SK-N-SH (cell line): ENCODE measurements at regions not wholly inside any gene's neighbourhood (a gene's known extent, or its start where the extent isn't known, plus 50 kb on each side); places are given as distances from the start of the nearest gene placed in this dataset.

Experiments used
- EP300 ChIP-seq, 2 experiments: IDR thresholded peaks; 2 replicates each; pipeline versions ENCODE4 v1.4.0 to v1.6.1; 2012; ENCODE audit warnings: borderline replicate concordance in 1 of 2, low read depth in 1 of 2, low read length in 1 of 2
- FOXJ3 ChIP-seq: sonication (generic); formaldehyde crosslinking; IDR thresholded peaks from 2 replicates; pipeline ENCODE4 v1.5.1; 2020; ENCODE audit warnings: mild to moderate bottlenecking, missing genetic modification reagents
- JUND ChIP-seq: IDR thresholded peaks from 2 replicates; pipeline ENCODE4 v1.4.0; 2012
- NRF1 ChIP-seq: IDR thresholded peaks from 2 replicates; pipeline ENCODE4 v1.6.1; 2012; ENCODE audit warnings: low read depth, mild to moderate bottlenecking, low read length
- RCOR1 ChIP-seq: fragments of 150-350 bp; IDR thresholded peaks from 2 replicates; pipeline ENCODE4 v1.6.1; 2017; ENCODE audit warnings: antibody characterized with exemption, low read length
- SIN3A ChIP-seq: IDR thresholded peaks from 2 replicates; pipeline ENCODE4 v1.6.1; 2012; ENCODE audit warnings: low read depth, mild to moderate bottlenecking, low read length, moderate library complexity, borderline replicate concordance
- YY1 ChIP-seq: IDR thresholded peaks from 2 replicates; pipeline ENCODE4 v1.4.0; 2012; ENCODE audit warnings: low read depth, mild to moderate bottlenecking
- TF ChIP-seq, protein P1 (sequence below): fragments of 200-600 bp; sonication (generic); IDR thresholded peaks from 2 replicates; pipeline ENCODE4 v1.6.1; 2017; ENCODE audit warnings: antibody characterized with exemption, mild to moderate bottlenecking, moderate library complexity
- TF ChIP-seq, protein P2 (sequence below): fragments of 150-350 bp; IDR thresholded peaks from 2 replicates; pipeline ENCODE4 v1.6.1; 2016; ENCODE audit warnings: mild to moderate bottlenecking, low read depth, low read length

DNA sequence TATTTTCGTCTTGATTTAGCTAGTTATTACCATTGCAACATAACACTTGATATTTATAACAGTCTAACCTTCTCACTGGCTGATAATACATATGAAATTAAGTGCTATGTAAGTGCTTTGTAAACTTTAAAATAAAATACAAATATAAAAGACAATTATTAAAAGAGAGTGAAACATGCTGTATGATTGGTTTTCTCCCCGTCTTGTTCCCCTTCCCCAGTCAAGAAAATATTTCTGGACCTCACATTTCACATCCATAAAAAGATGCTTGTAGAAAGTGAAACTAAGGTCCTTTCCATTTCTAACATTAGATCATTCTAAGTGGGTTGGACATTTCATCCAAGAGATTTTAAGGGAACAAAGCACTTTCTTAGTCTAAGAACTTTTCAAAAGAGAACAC lies 310.2 kb upstream of the LRATD1 start:
- TF ChIP-seq, protein P1, sequence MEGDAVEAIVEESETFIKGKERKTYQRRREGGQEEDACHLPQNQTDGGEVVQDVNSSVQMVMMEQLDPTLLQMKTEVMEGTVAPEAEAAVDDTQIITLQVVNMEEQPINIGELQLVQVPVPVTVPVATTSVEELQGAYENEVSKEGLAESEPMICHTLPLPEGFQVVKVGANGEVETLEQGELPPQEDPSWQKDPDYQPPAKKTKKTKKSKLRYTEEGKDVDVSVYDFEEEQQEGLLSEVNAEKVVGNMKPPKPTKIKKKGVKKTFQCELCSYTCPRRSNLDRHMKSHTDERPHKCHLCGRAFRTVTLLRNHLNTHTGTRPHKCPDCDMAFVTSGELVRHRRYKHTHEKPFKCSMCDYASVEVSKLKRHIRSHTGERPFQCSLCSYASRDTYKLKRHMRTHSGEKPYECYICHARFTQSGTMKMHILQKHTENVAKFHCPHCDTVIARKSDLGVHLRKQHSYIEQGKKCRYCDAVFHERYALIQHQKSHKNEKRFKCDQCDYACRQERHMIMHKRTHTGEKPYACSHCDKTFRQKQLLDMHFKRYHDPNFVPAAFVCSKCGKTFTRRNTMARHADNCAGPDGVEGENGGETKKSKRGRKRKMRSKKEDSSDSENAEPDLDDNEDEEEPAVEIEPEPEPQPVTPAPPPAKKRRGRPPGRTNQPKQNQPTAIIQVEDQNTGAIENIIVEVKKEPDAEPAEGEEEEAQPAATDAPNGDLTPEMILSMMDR, result no peak
- TF ChIP-seq YY1, result no peak
- TF ChIP-seq SIN3A, result no peak
- TF ChIP-seq EP300 (IDR thresholded peaks at IDR 0.05; ENCODE audit: borderline replicate concordance in 1 of 2, low read depth in 1 of 2, low read length in 1 of 2), result no peak
- TF ChIP-seq JUND, result no peak
- TF ChIP-seq FOXJ3, result no peak
- TF ChIP-seq, protein P2, sequence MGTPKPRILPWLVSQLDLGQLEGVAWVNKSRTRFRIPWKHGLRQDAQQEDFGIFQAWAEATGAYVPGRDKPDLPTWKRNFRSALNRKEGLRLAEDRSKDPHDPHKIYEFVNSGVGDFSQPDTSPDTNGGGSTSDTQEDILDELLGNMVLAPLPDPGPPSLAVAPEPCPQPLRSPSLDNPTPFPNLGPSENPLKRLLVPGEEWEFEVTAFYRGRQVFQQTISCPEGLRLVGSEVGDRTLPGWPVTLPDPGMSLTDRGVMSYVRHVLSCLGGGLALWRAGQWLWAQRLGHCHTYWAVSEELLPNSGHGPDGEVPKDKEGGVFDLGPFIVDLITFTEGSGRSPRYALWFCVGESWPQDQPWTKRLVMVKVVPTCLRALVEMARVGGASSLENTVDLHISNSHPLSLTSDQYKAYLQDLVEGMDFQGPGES, result no peak
- TF ChIP-seq NRF1, result no peak
- no peak for TF ChIP-seq RCOR1
